Fibroblast of lung (primary cell): ENCODE measurements at regions not wholly inside any gene's neighbourhood (a gene's known extent, or its start where the extent isn't known, plus 50 kb on each side); places are given as distances from the start of the nearest gene placed in this dataset.
A peak's percentile ranks its signal among the peaks of the same experiment; 100 is the strongest.

ENCODE experiments used
- CTCF ChIP-seq, 2 donors: IDR thresholded peaks in 1 of 2; conservative IDR thresholded peaks in 1 of 2; 1 replicate in 1 of 2; 2 replicates in 1 of 2; pipeline ENCODE4 v1.5.1; 2011 to 2012; ENCODE audit warnings: low read length in 2 of 2, control low read depth in 1 of 2, inconsistent platforms in 1 of 2, low read depth in 1 of 2, mild to moderate bottlenecking in 1 of 2
- EZH2 ChIP-seq: IDR thresholded peaks from 2 replicates; pipeline ENCODE4 v1.5.1; 2012; ENCODE audit warnings: low read length, control low read depth, mild to moderate bottlenecking; ENCODE audit errors: missing control alignments

GRCh38 chr6:79762370-79762769 is 131.2 kb downstream of the SH3BGRL2 start:
- TF ChIP-seq CTCF (conservative IDR thresholded peaks at IDR 0.05 in 1 of 2, IDR thresholded peaks at IDR 0.05 in 1 of 2; ENCODE audit: low read depth in 1 of 2, low read length in 2 of 2) (peak; percentile 4 to 28), EZH2 (no peak)
